ENCODE measurements at regions not wholly inside any gene's neighbourhood (a gene's known extent, or its start where the extent isn't known, plus 50 kb on each side); places are given as distances from the start of the nearest gene placed in this dataset.
"Not testable (repeated sequence)": the region's sequence is repeated elsewhere in the genome, so short reads cannot be mapped to it uniquely, and the experiment has no call there.

DNA sequence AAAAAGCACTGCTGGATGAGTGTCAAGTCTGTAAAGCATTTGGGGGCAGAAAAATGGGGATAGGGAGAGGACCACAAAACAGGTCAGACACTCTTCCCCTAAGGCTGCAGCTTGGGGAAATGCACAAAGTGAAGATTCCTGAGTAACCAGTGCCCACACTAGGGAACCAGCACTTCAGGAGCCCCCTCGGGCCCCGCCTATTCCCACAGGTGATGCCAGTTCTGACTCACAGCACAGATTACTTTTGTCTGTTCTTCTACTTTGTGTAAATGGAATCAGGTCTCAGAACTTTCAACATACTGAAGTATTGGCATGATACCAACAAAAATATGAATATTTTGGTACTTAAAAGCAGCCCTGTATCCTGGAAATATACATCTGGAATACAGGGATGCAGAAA is 112.5 kb downstream of the ADRA2C start:
- H3K4me3 ChIP-seq (ENCODE audit: low read depth, low read length): no peak overlapping the region

DNA sequence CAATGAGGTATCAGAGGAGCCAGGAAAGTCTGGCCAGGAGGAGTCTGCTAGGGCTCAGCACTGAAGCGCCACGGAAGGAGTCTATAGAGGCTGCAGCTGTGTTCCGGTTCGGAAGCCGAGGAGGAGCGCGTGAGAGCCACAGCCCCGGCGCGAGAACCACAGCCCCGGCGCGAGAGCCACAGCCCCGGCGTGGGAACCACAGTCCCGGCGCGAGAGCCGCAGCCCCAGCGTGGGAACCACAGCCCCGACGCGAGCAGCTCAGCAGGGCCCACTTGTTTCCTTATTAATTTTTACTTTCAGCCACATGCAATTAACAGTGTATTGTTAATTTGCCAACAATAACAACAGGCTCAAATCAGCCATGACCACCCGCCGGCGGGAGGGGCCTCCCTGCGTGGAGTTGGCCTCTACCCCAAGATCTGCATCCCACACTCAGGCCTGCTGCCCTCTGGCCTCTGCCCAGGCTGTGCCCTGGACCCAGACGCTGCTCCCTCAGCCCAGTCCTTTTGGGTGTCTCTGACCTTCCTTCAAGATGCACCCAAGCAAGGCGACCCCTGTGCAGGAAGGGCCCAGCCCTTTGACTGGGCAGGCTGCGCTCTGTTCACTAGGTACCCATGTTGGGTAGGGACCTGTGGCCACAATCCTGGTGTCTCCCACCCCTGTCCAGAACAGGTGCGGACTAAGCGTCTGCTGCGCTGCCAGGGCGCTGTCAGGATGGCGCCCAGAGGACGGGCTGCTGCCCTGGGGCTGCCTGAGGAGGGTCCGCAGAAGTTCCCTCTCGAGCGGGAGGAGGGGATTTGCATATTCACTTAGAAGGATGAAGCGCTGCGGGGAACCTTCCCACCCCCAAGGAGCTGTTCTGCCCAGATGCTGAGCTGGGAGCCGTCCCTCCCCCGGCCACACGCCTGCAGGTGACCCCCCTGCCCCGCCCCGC is 113.8 kb downstream of the ADRA2C start:
- H3K4me3 ChIP-seq (ENCODE audit: low read depth, low read length): peak overlapping the region; percentile 13

DNA sequence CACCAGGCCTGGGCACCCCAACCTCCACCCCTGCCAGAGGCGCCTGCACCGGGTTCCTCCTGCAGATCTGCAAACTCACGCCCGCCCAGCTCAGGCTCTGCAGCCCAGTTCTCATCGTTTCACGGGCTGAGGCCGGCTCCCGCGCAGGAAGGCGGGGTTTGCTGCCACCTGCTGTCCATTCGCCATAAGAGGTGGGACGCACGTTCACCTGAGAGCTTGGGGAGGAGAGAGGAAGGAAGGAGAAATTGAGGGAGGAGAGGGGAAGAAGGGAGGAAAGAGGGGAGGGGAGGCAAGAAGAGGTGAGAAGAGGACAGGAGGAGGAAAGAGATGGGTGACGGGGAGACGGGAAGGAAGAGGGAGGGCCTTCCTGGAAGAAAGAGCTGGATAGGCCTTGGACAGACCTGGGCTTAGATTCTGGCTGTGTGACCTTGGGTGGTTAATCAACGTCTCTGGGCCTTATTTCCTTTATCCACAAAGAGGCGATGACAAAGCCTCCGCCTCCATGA is 114.5 kb downstream of the ADRA2C start:
- no peak overlapping the region for H3K4me3 ChIP-seq (ENCODE audit: low read depth, low read length)

DNA sequence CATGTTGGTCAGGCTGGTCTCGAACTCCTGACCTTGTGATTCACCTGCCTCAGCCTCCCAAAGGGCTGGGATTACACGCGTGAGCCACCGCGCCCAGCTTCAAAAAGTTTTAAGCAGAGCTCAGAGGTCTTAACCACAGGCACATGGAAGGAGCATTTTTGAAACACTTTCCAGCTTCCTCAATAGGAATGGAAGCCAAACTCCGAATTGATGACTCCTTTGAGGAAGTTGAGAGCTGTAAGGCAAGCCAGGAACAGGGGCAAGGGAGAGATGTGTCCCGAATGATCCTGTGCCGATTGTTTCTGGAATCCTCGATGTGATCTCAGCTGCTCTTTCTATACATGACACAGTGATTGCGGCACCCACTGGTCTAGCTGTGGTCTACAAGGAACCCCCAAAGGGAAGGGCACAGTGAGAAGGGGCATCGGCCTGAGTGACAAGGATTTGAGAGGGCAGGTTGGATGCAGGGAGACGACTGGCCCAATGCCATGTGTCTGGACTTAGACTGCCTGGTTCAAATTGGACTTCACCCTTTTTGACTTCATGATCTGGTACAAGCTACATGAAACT is 116.2 kb downstream of the ADRA2C start:
- H3K4me3 ChIP-seq (ENCODE audit: low read depth, low read length): not testable (repeated sequence)

DNA sequence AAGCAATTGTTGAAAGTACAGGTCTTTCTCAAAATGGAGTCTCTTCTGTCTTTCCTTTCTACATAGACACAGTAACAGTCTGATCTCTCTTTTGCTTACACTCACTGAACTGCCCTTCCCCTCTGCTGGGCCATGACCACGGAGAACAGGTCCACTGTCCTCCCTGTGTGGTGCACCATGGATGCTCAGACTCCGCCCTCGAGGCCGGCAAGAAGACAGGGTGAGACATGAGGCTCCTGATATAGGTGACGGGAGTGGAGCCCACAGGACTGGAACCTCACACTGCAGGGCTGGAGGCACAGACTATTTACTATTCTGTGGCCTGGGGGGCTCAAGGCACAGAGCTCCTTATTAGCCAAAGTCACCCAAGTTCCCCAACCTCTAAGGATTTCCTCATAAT is 118.1 kb downstream of the ADRA2C start:
- H3K4me3 ChIP-seq (ENCODE audit: low read depth, low read length): not testable (repeated sequence)

DNA sequence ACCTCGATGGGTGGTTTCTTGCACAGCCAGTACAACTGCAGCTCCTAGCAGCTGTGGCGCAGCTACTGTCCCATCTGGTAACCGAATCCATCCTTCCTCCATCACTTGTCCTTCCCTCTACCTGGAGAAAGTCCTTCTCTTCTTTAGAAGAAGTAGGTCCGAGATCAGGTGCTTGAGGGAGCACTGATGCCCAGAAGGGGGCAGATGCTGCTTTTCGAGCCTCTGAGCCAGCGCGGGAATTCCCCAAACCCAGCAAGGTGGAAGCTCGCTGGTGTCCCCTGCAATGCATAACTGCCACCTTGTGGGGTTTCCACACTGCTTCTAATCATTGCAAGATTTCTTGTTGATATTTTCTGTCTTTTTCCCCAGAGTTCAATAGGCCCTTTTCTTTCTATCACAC is 127.4 kb downstream of the ADRA2C start:
- not testable (repeated sequence) for H3K4me3 ChIP-seq (ENCODE audit: low read depth, low read length)

DNA sequence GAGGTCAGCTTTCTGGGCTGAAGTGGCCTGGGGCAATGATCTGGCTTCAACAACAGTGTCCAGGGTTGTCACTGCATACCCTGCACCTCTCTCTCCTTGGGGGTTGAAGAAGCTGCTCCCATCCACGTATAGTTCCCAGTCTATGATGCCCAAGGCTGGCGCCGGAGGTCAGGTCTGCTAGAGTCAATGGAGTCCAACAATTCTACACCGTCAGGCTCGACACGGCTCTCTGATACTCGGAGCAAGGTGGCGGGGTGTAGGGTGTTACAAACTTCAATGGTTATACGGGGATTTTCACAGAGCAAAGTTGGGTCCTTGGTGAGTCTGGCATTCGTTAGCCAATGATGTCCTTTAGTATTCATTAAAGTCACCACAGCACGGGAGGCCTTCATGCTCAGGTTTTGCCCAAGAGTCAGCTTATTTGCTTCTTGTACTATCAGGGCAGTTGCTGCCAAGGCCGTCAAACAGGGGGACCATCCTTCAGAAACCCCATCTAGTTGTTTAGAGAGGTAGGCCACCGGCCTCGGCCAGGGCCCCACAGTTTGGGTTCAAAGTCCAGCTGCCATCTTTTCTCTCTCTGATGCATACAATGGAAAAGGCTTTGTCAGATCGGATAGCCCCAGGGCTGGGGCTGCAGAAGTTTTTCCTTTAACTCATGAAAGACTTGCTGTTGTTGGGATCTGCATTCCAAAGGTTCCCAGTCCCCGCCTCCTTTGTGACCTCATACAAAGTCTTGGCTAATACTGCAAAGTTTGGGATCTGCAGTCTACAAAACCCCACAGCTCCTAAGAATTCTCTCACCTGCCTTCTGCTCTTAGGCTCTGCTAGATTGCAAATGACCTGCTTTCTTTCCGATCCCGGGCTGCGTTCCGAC is 128.1 kb downstream of the ADRA2C start:
- not testable (repeated sequence) for H3K4me3 ChIP-seq (ENCODE audit: low read depth, low read length)

DNA sequence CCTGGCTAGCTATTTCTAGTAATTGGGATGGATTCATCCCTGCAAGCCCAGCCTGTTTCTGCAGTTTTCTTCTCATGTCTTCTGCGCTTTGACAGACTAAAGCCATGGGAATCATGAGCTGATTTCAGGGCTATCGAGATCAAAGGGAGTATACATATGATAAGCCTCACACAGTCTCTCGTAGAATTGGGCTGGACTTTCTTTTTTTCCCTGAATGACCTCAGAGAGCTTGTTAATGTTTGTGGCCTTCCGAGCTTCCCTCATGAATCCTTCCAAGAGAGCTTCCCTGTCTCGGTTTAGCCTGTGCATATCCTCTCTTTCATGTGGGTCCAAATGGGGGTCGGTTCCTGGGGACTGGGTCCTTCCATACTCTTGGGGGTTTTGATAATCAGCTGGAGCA is 130.3 kb downstream of the ADRA2C start:
- H3K4me3 ChIP-seq (ENCODE audit: low read depth, low read length): no peak overlapping the region

DNA sequence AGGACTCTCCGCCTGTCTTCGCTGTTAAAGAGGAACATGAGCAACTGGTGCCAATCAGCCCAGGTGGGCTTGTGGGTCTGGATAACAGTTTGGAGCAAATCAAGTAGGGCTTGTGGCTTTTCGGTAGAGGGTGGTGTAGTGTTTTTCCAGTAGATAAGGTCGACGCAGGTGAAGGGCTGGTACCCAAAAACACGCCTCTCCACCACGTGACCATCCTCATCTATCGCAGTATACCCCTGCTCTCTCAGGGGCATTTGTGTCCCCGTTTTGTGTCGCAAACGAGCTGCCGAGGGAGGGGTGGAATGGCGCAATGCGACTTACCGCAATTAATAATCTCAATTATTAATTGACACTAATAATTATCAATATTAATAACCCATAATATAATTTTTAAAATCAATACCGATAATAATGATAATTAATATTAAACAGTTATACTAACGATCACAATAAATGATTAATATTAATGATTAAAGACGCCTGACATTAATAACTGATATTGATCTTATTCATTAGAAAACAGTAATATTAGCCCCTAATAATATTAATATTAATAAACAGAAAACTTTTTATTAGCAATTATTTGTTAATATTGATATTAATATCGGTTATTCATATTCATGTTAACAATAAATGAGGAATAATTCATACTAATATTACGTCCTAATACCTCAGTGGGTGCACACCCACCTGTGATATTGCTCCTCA is 130.8 kb downstream of the ADRA2C start:
- not testable (repeated sequence) for H3K4me3 ChIP-seq (ENCODE audit: low read depth, low read length)

DNA sequence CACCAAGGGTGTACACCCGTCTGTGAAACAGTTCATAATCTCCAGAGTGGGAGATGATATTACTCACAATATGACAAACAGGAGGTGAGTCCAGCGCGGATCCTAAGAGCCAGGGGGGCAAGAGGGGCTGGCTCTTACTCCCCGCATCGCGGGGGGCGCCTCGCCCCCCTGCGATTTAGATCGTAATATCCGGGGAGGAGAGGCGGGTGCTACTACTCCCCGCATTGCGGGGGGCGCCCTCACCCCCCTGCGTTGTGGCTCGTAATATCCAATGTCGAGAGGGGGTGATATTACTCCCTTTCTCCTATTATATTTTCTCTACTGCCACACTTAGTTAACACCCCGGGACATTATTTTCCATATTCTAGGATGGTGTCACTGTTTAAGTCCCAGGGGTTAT is 131.9 kb downstream of the ADRA2C start:
- no peak overlapping the region for H3K4me3 ChIP-seq (ENCODE audit: low read depth, low read length)

DNA sequence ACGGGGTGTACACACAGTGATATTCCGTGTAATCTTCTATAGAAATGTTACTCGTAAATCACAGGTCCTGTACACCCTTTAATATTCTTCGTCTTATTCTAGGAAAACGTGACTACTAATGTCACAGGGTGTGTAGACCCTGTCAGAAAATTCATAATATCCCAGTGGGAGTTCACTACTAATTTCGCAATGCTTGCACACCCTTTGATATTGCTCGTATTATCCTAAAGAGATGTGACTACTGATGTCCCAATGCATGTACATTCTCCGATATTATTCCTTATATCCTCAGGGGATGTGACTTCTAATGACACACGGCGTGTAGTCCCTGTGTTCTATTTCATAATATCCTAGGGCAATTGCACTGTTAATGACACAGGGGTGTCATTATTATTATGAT is 132.7 kb downstream of the ADRA2C start:
- H3K4me3 ChIP-seq (ENCODE audit: low read depth, low read length): not testable (repeated sequence)

DNA sequence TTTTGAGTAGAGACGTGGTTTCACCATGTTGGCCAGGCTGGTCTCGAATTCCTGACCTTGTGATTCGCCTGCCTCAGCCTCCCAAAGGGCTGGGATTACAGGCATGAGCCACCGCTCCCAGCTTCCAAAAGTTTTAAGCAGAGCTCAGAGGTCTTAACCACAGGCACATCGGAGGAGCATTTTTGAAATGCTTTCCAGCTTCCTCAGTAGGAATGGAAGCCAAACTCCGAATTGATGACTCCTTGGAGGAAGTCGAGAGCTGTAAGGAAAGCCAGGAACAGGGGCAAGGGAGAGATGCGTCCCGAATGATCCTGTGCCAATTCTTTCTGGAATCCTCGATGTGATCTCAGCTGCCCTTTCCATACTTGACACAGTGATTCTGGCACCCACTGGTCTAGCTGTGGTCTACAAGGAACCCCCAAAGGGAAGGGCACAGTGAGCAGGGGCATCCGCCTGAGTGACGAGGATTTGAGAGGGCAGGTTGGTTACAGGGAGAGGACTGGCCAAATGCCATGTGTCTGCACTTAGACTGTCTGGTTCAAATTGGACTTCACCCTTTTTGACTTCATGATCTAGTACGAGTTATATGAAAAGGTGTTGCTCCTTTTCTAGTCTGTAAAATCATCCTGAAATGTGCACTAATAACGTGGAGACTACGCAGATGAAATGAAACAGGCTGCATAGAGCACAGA is 138.2 kb downstream of the ADRA2C start:
- H3K4me3 ChIP-seq (ENCODE audit: low read depth, low read length): not testable (repeated sequence)

DNA sequence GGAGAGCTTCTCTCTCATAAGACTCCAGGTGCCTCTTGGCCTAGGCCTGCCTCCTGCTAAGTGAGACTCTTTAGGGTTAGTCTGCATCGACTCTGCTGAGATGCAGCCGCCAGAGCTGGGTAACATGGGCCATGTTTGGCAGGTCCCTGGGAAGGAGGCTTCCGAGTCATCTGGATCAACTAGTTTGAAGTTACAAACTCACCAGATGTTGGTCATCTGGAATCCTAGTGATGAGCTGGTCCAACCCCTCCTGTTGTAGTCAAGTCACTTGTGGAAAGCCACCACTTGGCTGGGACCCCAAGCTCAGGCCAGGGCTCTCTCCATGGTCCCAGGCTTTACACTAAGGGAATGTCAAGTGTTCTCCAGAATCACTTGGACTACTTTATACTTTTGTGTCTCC is 143.4 kb downstream of the ADRA2C start:
- not testable (repeated sequence) for H3K4me3 ChIP-seq (ENCODE audit: low read depth, low read length)

DNA sequence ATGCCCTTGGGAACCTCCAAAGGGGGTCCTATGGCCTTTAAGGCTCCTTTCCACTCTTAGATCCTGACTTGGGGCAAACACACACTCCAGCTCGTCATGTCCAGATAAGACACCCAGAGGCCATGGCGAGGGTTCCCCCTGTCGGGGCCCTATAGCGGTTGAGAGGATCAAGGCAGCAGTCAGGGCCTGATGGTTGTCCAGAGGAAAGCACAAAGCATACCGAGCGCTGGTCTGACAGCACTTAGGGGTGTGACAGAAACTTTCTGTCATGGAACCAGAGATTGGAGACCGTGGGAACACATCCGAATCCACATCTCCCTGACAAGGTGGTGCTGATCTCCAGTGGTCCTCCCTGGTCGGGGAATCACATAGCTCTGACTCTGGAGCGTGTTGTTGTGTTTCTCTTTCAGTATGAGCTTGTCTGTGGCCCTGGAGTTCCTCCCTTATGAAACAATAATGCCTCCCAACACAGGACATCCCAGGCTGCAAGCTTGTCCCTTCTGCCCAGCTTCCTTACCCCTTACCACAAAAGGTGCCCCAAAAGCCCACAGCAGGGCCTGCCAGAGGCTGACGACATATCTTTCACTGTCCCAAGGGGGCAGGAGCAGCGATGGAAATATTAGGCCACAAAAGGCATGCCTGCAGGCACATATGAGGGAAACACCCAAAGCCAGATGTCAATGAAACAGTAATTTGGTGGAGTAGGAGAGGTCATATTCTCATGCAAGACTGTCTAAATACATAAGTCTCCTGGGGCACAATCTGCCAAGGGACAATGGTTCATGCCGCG is 144.2 kb downstream of the ADRA2C start:
- H3K4me3 ChIP-seq (ENCODE audit: low read depth, low read length): not testable (repeated sequence)

DNA sequence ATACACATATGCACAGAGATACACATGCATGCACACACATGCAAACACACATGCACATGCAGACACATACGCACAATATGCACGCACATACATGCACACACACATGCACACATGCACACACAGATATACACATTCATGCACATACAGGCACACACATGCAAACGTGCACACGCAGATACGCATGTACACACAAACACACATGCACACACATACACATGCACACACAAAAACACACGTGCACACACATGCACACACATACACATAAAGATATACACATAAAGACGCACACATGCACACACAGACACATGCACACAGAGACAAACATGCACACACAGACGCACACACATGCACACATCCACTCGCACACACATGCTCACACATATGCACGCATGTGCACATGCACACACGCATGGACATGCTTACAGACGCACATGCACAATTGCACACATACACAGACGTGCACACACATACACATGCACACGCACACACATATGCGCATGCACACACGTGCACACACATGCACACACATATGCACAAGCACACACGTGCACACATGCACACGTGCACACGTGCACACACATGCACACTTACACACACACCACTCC is 145.2 kb downstream of the ADRA2C start:
- H3K4me3 ChIP-seq (ENCODE audit: low read depth, low read length): no peak overlapping the region

DNA sequence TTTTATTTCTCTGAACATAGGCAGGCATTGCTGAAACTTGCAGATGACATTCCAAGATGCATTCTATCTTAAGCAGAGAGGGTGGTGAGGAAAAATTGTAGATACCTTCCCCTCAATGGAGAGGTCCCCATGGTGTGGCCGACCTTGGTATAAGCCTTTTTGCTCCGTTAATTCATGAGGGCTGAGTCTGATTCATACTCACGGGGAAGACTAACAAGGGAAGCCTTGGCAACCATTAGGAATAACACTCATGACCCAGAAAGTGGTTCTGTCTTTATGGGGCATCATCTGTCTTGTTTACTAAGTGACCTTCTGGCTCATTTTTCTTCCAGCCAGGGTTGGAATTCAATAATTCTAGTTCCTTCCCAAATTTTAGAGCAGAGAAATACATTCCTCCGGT is 148.3 kb downstream of the ADRA2C start:
- H3K4me3 ChIP-seq (ENCODE audit: low read depth, low read length): not testable (repeated sequence)

DNA sequence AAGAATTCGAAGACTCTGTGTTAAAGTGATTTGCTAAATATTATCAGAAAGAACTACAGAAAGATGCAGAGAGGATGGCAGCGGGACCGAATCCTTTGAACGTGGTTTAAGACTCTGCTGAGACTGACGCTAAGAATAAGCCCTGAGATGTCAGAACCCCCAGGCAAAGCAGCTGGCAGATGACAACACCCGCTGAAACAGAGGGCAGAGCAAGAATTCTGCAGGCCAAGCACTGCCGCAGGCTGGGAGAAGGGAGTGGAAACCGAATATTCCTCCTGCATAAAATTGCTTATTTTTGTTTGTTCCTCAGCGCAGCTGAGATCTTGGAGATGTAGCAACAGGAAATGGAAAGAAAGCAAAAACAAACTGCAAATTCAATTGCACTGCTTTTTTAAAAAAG is 153.3 kb downstream of the ADRA2C start:
- H3K4me3 ChIP-seq (ENCODE audit: low read depth, low read length): not testable (repeated sequence)

DNA sequence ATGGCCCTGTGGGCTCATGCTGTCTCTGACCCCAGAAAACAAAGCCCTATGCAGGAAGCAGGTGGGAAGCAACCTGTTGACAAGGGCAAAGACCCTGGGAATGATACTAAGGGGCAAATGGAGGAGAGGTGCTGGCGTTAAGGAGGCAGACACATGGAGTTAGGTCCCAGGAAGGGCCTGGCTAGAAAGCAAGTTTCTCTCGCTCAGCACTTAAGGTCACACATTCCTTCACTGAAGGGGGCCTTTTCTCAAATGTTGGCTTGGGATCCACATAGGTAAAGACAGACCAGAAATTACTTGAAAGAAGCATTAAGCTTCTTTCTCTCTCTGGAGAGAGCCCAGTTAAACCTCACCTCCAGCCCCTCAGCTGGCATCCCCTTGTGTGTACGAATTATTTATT is 155.7 kb downstream of the ADRA2C start:
- H3K4me3 ChIP-seq (ENCODE audit: low read depth, low read length): not testable (repeated sequence)

DNA sequence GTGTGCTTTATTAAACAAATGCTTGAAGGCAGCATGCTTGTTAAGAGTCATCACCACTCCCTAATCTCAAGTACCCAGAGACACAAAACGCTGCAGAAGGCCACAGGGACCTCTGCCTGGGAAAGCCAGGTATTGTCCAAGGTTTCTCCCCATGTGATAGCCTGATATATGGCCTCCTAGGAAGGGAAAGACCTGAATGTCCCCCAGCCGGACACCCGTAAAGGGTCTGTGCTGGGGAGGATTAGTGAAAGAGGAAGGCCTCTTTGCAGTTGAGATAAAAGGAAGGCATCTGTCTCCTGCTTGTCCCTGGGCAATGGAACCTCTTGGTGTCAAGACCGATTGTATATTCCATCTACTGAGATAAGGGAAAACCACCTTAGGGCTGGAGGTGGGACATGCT is 159.7 kb downstream of the ADRA2C start:
- not testable (repeated sequence) for H3K4me3 ChIP-seq (ENCODE audit: low read depth, low read length)

Data from iPS-11a (cell line).